ENCODE measurements at regions not wholly inside any gene's neighbourhood (a gene's known extent, or its start where the extent isn't known, plus 50 kb on each side); places are given as distances from the start of the nearest gene placed in this dataset.

DNA sequence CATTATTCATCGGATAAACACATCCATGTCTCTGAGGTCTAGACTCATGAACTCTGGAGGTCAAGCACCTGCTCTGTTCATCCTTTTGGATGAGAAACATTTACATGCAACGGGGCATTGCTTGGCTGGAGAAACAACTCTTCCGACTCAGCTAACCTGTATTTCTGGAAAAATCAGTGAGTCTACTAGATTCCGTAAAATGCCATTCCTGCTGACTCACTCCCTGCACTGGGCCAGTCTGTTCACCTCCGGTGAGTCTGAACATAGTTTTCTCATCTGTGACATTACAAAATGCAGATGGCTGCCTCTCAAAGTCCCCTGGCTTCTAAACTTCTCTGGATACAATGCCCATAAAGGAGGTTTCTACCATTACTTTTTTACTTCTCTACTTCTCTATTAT lies 185.7 kb upstream of the HS3ST1 start:
- H3K4me3 ChIP-seq (ENCODE audit: low read depth, low read length) = no peak overlapping the region
- DNase-seq (ENCODE audit: low read depth) (peak; percentile 98), FAIRE-seq (peak; percentile 96)
- TF ChIP-seq CTCF (IDR thresholded peaks at IDR 0.05; ENCODE audit: insufficient read depth, low read length, severe bottlenecking) = no peak
- no peaks in the 10 kb centered on the region for H3K36me3 ChIP-seq (ENCODE audit: control insufficient read depth, insufficient read depth, low read length)
- no peaks in the 10 kb centered on the region for H3K27me3 ChIP-seq (ENCODE audit: control insufficient read depth, insufficient read depth, low read length)

GRCh38 chr4:11611868-11612267 lies 183.2 kb upstream of the HS3ST1 start:
- no peak for DNase-seq (ENCODE audit: low read depth)
- no peak for TF ChIP-seq CTCF (IDR thresholded peaks at IDR 0.05; ENCODE audit: insufficient read depth, low read length, severe bottlenecking)
- H3K27me3 ChIP-seq (ENCODE audit: control insufficient read depth, insufficient read depth, low read length) = no peaks in the 10 kb centered on the region
- no peak overlapping the region for H3K4me3 ChIP-seq (ENCODE audit: low read depth, low read length)
- no peaks in the 10 kb centered on the region for H3K36me3 ChIP-seq (ENCODE audit: control insufficient read depth, insufficient read depth, low read length)
- no peak for FAIRE-seq

DNA sequence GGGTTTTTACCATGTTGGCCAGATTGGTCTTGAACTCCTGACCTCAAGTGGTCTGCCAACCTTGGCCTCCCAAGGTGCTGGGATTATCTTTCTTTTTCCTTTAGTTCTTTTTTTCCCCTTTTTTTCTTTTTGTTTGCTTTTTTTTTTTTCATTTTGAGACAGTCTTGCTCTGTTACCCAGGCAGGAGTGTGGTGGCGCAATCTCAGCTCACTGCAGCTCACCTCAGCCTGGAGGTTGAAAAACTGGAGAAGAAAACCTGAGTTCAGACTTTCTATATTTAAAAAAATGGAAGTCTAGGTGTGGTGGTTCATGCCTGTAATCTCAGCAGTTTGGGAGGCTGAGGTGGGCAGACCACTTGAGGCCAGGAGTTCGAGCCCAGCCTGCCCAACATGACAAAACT lies 181.1 kb upstream of the HS3ST1 start:
- Histone ChIP-seq H3K4me3 (ENCODE audit: low read depth, low read length) (no peak overlapping the region), H3K36me3 (ENCODE audit: control insufficient read depth, insufficient read depth, low read length) (no peaks in the 10 kb centered on the region), H3K27me3 (ENCODE audit: control insufficient read depth, insufficient read depth, low read length) (no peaks in the 10 kb centered on the region)
- FAIRE-seq (no peak), DNase-seq (ENCODE audit: low read depth) (no peak)
- no peak for TF ChIP-seq CTCF (IDR thresholded peaks at IDR 0.05; ENCODE audit: insufficient read depth, low read length, severe bottlenecking)

DNA sequence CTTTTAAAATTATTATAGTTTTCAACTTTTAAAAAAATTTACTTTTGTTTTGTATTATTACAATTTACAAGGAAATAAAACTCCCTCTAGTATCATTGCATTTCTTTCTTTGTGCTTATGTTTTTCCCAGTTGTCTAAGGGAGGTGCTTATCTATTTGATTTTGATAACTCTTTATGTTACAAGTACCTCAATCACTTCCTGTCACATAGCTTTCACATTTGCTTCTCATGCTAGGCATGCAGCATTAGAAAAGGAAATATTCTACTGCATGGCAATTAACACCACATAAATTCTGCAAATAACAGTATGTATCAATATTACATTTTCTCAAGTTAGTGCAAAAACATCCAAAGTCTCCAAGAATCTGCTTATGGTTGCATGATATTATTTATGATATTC lies 180.3 kb upstream of the HS3ST1 start:
- no peak for TF ChIP-seq CTCF (IDR thresholded peaks at IDR 0.05; ENCODE audit: insufficient read depth, low read length, severe bottlenecking)
- Histone ChIP-seq H3K27me3 (ENCODE audit: control insufficient read depth, insufficient read depth, low read length) (no peaks in the 10 kb centered on the region), H3K36me3 (ENCODE audit: control insufficient read depth, insufficient read depth, low read length) (no peaks in the 10 kb centered on the region), H3K4me3 (ENCODE audit: low read depth, low read length) (no peak overlapping the region)
- no peak for DNase-seq (ENCODE audit: low read depth)
- no peak for FAIRE-seq

DNA sequence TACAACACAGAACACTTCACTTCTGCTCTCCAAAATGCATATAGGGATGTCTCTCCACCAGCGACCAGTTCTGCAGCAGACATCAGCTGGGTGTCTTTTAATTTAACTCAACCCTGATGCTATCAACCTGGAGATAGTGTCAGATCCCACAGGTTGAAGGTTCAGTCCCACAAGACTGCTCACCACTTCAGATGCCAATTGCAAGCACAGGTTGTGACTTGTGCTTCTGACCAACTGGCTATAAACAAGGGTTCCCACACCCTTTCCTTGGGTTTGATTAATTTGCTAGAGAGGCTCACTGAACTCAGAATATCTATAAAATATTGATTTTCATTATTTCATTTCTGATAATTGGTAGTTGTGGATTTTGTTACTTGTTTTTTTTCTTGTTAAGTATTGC lies 177.4 kb upstream of the HS3ST1 start:
- Histone ChIP-seq H3K4me3 (ENCODE audit: low read depth, low read length) (no peak overlapping the region), H3K36me3 (ENCODE audit: control insufficient read depth, insufficient read depth, low read length) (no peaks in the 10 kb centered on the region), H3K27me3 (ENCODE audit: control insufficient read depth, insufficient read depth, low read length) (no peaks in the 10 kb centered on the region)
- no peak for TF ChIP-seq CTCF (IDR thresholded peaks at IDR 0.05; ENCODE audit: insufficient read depth, low read length, severe bottlenecking)
- FAIRE-seq = no peak
- peak; percentile 79 for DNase-seq (ENCODE audit: low read depth)

DNA sequence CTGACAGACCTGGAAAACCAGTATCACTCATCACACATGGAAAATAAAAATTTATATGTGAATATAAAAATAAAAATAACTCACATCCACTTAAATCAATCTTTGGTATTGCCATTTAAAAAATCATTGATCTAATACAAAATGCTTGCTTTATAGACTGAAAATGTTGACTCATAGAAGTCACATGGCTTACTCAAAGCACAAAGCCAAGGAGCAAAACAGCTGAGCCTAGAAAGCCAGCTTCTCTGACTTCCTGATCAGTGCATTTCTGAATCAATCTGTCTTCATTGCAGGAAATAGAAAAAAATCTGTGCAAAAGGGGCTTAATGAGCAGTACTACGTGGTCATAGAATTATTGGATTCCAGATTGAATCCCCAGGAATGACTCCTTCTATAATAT lies 176.9 kb upstream of the HS3ST1 start:
- DNase-seq (ENCODE audit: low read depth) = peak; percentile 74
- no peak for TF ChIP-seq CTCF (IDR thresholded peaks at IDR 0.05; ENCODE audit: insufficient read depth, low read length, severe bottlenecking)
- Histone ChIP-seq H3K27me3 (ENCODE audit: control insufficient read depth, insufficient read depth, low read length) (no peaks in the 10 kb centered on the region), H3K4me3 (ENCODE audit: low read depth, low read length) (no peak overlapping the region), H3K36me3 (ENCODE audit: control insufficient read depth, insufficient read depth, low read length) (no peaks in the 10 kb centered on the region)
- no peak for FAIRE-seq

All from bronchial epithelial cell (primary cell).